GM23338 (cell line): ENCODE measurements at regions not wholly inside any gene's neighbourhood (a gene's known extent, or its start where the extent isn't known, plus 50 kb on each side); places are given as distances from the start of the nearest gene placed in this dataset.

Source experiments
- ATAC-seq: fragments of 200-7000 bp; cut with Tn5 transposase; 3 replicates; pipeline ENCODE4 v1.9.1; 2020
- DNase-seq: peaks from one replicate; pipeline ENCODE4 v3.0.0-alpha.2; 2015; ENCODE audit warnings: low spot score
- H2AFZ ChIP-seq: fragments of 200-600 bp; sonication (generic); 2 replicates; pipeline ENCODE4 v1.8.0; 2016; ENCODE audit warnings: antibody characterized with exemption, mild to moderate bottlenecking, moderate library complexity
- H3F3A ChIP-seq: fragments of 200-600 bp; sonication (generic); replicated peaks from 2 replicates; pipeline ENCODE4 v1.8.0; 2017; ENCODE audit warnings: antibody characterized with exemption, mixed run types, low read depth
- H3K27ac ChIP-seq: fragments of 200-600 bp; sonication (generic); 2 replicates; pipeline ENCODE4 v1.6.1; 2016; ENCODE audit warnings: low read depth
- H3K27me3 ChIP-seq: fragments of 200-600 bp; sonication (generic); 2 replicates; pipeline ENCODE4 v1.8.0; 2016; ENCODE audit warnings: mild to moderate bottlenecking, mixed run types, moderate library complexity; ENCODE audit not compliant: insufficient read depth
- H3K36me3 ChIP-seq: fragments of 200-600 bp; sonication (generic); 2 replicates; pipeline ENCODE4 v1.8.0; 2016; ENCODE audit warnings: mild to moderate bottlenecking; ENCODE audit not compliant: insufficient read depth
- H3K4me1 ChIP-seq: fragments of 200-600 bp; sonication (generic); 2 replicates; pipeline ENCODE4 v1.8.0; 2016; ENCODE audit warnings: mild to moderate bottlenecking, moderate library complexity; ENCODE audit not compliant: insufficient read depth
- H3K4me2 ChIP-seq: fragments of 200-600 bp; sonication (generic); 2 replicates; pipeline ENCODE4 v1.7.1; 2017; ENCODE audit warnings: mixed run types
- H3K4me3 ChIP-seq: fragments of 200-600 bp; sonication (generic); 2 replicates; pipeline ENCODE4 v1.6.1; 2016; ENCODE audit warnings: mixed run types
- H3K79me2 ChIP-seq: fragments of 200-600 bp; sonication (generic); replicated peaks from 2 replicates; pipeline ENCODE4 v1.8.0; 2017; ENCODE audit warnings: mild to moderate bottlenecking; ENCODE audit not compliant: insufficient read depth
- H3K9me2 ChIP-seq: fragments of 200-600 bp; sonication (generic); 2 replicates; pipeline ENCODE4 v1.8.0; 2017; ENCODE audit not compliant: insufficient read depth
- H4K20me1 ChIP-seq: fragments of 200-600 bp; sonication (generic); replicated peaks from 2 replicates; pipeline ENCODE4 v1.8.0; 2017; ENCODE audit warnings: mild to moderate bottlenecking; ENCODE audit not compliant: insufficient read depth
- H3K27ac Mint-ChIP-seq: 2 replicates; pipeline ENCODE4 v1.8.0; 2020; ENCODE audit warnings: inconsistent platforms, mild to moderate bottlenecking, moderate library complexity, mixed read lengths
- H3K27me3 Mint-ChIP-seq: 3 replicates; pipeline ENCODE4 v1.8.0; 2022; ENCODE audit warnings: low read depth, mild to moderate bottlenecking, moderate library complexity, mixed read lengths, inconsistent platforms; ENCODE audit not compliant: insufficient read depth, poor library complexity
- H3K36me3 Mint-ChIP-seq: 3 replicates; pipeline ENCODE4 v1.8.0; 2021; ENCODE audit warnings: low read depth, mild to moderate bottlenecking, inconsistent platforms, moderate library complexity, mixed read lengths
- H3K4me1 Mint-ChIP-seq: 3 replicates; pipeline ENCODE4 v1.8.0; 2020; ENCODE audit warnings: mild to moderate bottlenecking, inconsistent platforms, mixed read lengths
- H3K4me3 Mint-ChIP-seq: 3 replicates; pipeline ENCODE4 v1.8.0; 2021; ENCODE audit warnings: moderate library complexity, mild to moderate bottlenecking, inconsistent platforms, mixed read lengths
- H3K9me3 Mint-ChIP-seq: 3 replicates; pipeline ENCODE4 v1.8.0; 2020; ENCODE audit warnings: moderate library complexity, mild to moderate bottlenecking, inconsistent platforms, mixed read lengths
- CREB1 ChIP-seq: fragments of 250-450 bp; sonication (Bioruptor Pico); IDR thresholded peaks from 2 replicates; pipeline ENCODE4 v1.5.0; 2020; ENCODE audit warnings: low read depth, mild to moderate bottlenecking, moderate library complexity
- POLR2AphosphoS5 ChIP-seq: IDR thresholded peaks from 2 replicates; pipeline ENCODE4 v1.6.1; 2016; ENCODE audit warnings: antibody characterized with exemption, low read depth
- STAT1 ChIP-seq: IDR thresholded peaks from one replicate; pipeline ENCODE4 v1.6.1; 2016; ENCODE audit warnings: antibody characterized with exemption; ENCODE audit not compliant: unreplicated experiment
- TF ChIP-seq, protein P1 (sequence below): IDR thresholded peaks from one replicate; pipeline ENCODE4 v1.6.1; 2018; ENCODE audit warnings: antibody characterized with exemption; ENCODE audit not compliant: unreplicated experiment
- TF ChIP-seq, protein P2 (sequence below): IDR thresholded peaks from 2 replicates; pipeline ENCODE4 v1.6.1; 2016; ENCODE audit warnings: antibody characterized with exemption
- TF ChIP-seq, protein P3 (sequence below), 2 experiments: fragments of 200-600 bp in 1 of 2; sonication (generic) in 1 of 2; conservative IDR thresholded peaks; 2 replicates each; pipeline versions ENCODE4 v1.5.1 to v1.6.1; 2016 to 2017; ENCODE audit warnings: antibody characterized with exemption in 2 of 2, low read depth in 2 of 2, mild to moderate bottlenecking in 2 of 2, moderate library complexity in 1 of 2

DNA sequence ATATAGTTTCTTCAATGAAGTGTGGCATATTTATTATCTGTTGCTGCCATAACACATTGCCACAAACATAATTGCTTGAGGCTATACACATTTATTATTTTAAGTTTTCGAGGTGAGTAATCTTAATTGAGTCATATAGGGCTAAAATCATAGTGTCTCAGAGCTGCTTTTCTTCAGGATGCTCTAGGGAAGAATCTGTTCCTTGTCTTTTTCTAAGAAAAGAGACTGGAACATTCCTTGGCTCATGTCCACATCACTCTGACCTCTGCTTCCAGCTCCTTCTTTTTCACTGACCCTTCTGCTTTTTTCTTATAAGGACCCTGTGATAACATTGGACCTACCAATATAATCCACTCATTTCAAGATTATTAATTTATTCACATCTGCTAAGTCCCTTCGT is 632.4 kb upstream of the TYRP1 start (continued):
- TF ChIP-seq, protein P1, sequence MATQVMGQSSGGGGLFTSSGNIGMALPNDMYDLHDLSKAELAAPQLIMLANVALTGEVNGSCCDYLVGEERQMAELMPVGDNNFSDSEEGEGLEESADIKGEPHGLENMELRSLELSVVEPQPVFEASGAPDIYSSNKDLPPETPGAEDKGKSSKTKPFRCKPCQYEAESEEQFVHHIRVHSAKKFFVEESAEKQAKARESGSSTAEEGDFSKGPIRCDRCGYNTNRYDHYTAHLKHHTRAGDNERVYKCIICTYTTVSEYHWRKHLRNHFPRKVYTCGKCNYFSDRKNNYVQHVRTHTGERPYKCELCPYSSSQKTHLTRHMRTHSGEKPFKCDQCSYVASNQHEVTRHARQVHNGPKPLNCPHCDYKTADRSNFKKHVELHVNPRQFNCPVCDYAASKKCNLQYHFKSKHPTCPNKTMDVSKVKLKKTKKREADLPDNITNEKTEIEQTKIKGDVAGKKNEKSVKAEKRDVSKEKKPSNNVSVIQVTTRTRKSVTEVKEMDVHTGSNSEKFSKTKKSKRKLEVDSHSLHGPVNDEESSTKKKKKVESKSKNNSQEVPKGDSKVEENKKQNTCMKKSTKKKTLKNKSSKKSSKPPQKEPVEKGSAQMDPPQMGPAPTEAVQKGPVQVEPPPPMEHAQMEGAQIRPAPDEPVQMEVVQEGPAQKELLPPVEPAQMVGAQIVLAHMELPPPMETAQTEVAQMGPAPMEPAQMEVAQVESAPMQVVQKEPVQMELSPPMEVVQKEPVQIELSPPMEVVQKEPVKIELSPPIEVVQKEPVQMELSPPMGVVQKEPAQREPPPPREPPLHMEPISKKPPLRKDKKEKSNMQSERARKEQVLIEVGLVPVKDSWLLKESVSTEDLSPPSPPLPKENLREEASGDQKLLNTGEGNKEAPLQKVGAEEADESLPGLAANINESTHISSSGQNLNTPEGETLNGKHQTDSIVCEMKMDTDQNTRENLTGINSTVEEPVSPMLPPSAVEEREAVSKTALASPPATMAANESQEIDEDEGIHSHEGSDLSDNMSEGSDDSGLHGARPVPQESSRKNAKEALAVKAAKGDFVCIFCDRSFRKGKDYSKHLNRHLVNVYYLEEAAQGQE = no peak
- no peak for TF ChIP-seq CREB1 (CRISPR knock-in tag)

DNA sequence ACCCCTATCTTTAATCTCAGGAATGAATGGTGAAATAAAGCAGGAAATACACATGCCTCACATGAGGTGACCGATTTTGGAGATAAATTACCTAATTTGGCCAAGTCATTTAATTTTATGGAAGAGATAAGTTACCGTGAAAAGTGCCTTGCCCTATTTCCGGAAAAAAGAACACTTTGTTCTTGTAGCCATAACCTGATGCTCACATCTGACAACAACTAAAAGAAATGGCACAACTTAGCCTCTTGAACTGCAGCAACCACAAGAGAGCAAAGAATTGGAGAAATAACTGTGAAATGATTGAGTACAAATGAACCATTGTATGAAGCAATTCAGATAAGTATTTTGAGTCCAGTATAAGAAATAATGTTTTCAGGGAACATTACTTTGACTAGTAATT is 628.1 kb upstream of the TYRP1 start:
- H3K27me3 Mint-ChIP-seq = peaks cover 2% of the 10 kb centered on the region
- DNase-seq (no peak), ATAC-seq (no peak)
- no peaks in the 10 kb centered on the region; the same call in 1 of the 2 replicates for H3K36me3 ChIP-seq
- no peak overlapping the region for H2AFZ ChIP-seq
- no peaks in the 10 kb centered on the region for H3K4me1 Mint-ChIP-seq
- H3K27ac Mint-ChIP-seq = no peak overlapping the region
- no peaks in the 10 kb centered on the region for H3K4me1 ChIP-seq
- H3K79me2 ChIP-seq = no peaks in the 10 kb centered on the region
- no peaks in the 10 kb centered on the region for H3K36me3 Mint-ChIP-seq
- H3F3A ChIP-seq = no peaks in the 10 kb centered on the region
- no peaks in the 10 kb centered on the region for H4K20me1 ChIP-seq
- TF ChIP-seq, protein P1 = no peak
- TF ChIP-seq, protein P2, sequence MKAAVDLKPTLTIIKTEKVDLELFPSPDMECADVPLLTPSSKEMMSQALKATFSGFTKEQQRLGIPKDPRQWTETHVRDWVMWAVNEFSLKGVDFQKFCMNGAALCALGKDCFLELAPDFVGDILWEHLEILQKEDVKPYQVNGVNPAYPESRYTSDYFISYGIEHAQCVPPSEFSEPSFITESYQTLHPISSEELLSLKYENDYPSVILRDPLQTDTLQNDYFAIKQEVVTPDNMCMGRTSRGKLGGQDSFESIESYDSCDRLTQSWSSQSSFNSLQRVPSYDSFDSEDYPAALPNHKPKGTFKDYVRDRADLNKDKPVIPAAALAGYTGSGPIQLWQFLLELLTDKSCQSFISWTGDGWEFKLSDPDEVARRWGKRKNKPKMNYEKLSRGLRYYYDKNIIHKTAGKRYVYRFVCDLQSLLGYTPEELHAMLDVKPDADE = no peak
- no peak for TF ChIP-seq POLR2AphosphoS5
- no peak overlapping the region for H3K4me2 ChIP-seq
- H3K9me2 ChIP-seq = no peaks in the 10 kb centered on the region
- H3K9me3 Mint-ChIP-seq = no peaks in the 10 kb centered on the region
- no peak overlapping the region for H3K4me3 Mint-ChIP-seq
- H3K27ac ChIP-seq = no peak overlapping the region
- H3K4me3 ChIP-seq = no peak overlapping the region
- no peaks in the 10 kb centered on the region for H3K27me3 ChIP-seq

DNA sequence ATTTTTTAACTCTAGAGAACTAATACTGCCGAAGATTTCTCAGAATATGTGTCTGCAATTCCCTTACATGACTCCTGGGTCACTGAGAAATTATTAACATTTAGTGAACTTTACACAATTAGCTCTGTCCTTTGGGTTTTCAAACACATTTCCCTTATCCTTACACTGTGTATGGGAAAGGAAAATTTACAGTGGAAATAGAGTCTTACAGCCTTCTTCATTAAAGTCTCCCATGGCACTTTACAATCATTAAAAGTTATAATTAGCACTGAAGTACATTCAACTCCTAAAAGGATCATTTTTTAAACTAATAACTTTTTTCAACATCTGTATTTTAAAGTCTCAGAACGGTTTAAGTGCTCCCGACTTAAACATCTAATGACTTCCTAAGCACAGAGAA is 627.5 kb upstream of the TYRP1 start:
- Histone ChIP-seq H3K79me2 (no peaks in the 10 kb centered on the region), H2AFZ (no peak overlapping the region), H3K36me3 (no peaks in the 10 kb centered on the region; the same call in 1 of the 2 replicates), H3K27ac (no peak overlapping the region), H3F3A (no peaks in the 10 kb centered on the region), H3K4me2 (no peak overlapping the region), H3K4me3 (no peak overlapping the region), H3K27me3 (no peaks in the 10 kb centered on the region), H3K9me2 (no peaks in the 10 kb centered on the region), H4K20me1 (no peaks in the 10 kb centered on the region), H3K4me1 (no peaks in the 10 kb centered on the region)
- ATAC-seq = no peak
- Mint-ChIP-seq H3K4me3 (no peak overlapping the region), H3K9me3 (no peaks in the 10 kb centered on the region), H3K4me1 (no peaks in the 10 kb centered on the region), H3K36me3 (no peaks in the 10 kb centered on the region), H3K27me3 (peaks cover 2% of the 10 kb centered on the region), H3K27ac (no peak overlapping the region)
- TF ChIP-seq, protein P1 = no peak
- no peak for TF ChIP-seq POLR2AphosphoS5
- TF ChIP-seq STAT1 = no peak
- TF ChIP-seq, protein P3, sequence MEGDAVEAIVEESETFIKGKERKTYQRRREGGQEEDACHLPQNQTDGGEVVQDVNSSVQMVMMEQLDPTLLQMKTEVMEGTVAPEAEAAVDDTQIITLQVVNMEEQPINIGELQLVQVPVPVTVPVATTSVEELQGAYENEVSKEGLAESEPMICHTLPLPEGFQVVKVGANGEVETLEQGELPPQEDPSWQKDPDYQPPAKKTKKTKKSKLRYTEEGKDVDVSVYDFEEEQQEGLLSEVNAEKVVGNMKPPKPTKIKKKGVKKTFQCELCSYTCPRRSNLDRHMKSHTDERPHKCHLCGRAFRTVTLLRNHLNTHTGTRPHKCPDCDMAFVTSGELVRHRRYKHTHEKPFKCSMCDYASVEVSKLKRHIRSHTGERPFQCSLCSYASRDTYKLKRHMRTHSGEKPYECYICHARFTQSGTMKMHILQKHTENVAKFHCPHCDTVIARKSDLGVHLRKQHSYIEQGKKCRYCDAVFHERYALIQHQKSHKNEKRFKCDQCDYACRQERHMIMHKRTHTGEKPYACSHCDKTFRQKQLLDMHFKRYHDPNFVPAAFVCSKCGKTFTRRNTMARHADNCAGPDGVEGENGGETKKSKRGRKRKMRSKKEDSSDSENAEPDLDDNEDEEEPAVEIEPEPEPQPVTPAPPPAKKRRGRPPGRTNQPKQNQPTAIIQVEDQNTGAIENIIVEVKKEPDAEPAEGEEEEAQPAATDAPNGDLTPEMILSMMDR (conservative IDR thresholded peaks at IDR 0.05; ENCODE audit: low read depth in 2 of 2) = no peak
- no peak for DNase-seq
